CD14-positive monocyte (primary cell): ENCODE measurements at regions not wholly inside any gene's neighbourhood (a gene's known extent, or its start where the extent isn't known, plus 50 kb on each side); places are given as distances from the start of the nearest gene placed in this dataset.

Experiments used
- DNase-seq, 3 donors: peaks; one replicate each; pipeline ENCODE4 v3.0.0-alpha.2; 2011 to 2022
- H2AFZ ChIP-seq: 2 replicates; pipeline ENCODE4 v1.6.0; 2012; ENCODE audit warnings: mild to moderate bottlenecking, low read depth, low read length, inconsistent platforms; ENCODE audit not compliant: insufficient read depth, poor library complexity, severe bottlenecking
- H3K27ac ChIP-seq, 2 donors: 1 replicate in 1 of 2; 2 replicates in 1 of 2; pipeline ENCODE4 v1.5.1; 2012 to 2013; ENCODE audit warnings: low read length in 2 of 2, control low read depth in 1 of 2, inconsistent platforms in 1 of 2, low read depth in 1 of 2, mild to moderate bottlenecking in 1 of 2
- H3K27me3 ChIP-seq, 2 donors: one replicate each; pipeline versions ENCODE4 v1.6.0 to v1.6.1; 2011 to 2013; ENCODE audit warnings: low read length in 2 of 2; ENCODE audit not compliant: control insufficient read depth in 2 of 2, insufficient read depth in 2 of 2
- H3K36me3 ChIP-seq, 2 donors: replicated peaks in 1 of 2; 1 replicate in 1 of 2; 2 replicates in 1 of 2; pipeline versions ENCODE4 v1.5.1 to v1.6.1; 2012 to 2013; ENCODE audit warnings: low read length in 2 of 2, control low read depth in 1 of 2, inconsistent platforms in 1 of 2, mild to moderate bottlenecking in 1 of 2; ENCODE audit not compliant: insufficient read depth in 2 of 2, control insufficient read depth in 1 of 2
- H3K4me1 ChIP-seq, 2 donors: 1 replicate in 1 of 2; 2 replicates in 1 of 2; pipeline versions ENCODE4 v1.5.1 to v1.6.1; 2012 to 2013; ENCODE audit warnings: low read length in 2 of 2, control low read depth in 1 of 2, inconsistent platforms in 1 of 2, mild to moderate bottlenecking in 1 of 2, moderate library complexity in 1 of 2; ENCODE audit not compliant: insufficient read depth in 2 of 2, control insufficient read depth in 1 of 2
- H3K4me2 ChIP-seq: replicated peaks from 2 replicates; pipeline ENCODE3; 2012; ENCODE audit warnings: low read length, moderate library complexity, mild to moderate bottlenecking; ENCODE audit not compliant: poor library complexity, severe bottlenecking; ENCODE audit errors: extremely low read depth
- H3K4me3 ChIP-seq, 3 experiments: fragments of 200-600 bp in 1 of 3; sonication (generic) in 1 of 3; replicated peaks in 1 of 3; 1 replicate in 2 of 3; 2 replicates in 1 of 3; pipeline ENCODE4 v1.5.1; 2011 to 2013; ENCODE audit warnings: low read length in 3 of 3, mild to moderate bottlenecking in 3 of 3, control low read depth in 2 of 3, low read depth in 2 of 3, inconsistent platforms in 1 of 3, moderate library complexity in 1 of 3
- H3K79me2 ChIP-seq: 2 replicates; pipeline ENCODE4 v1.6.0; 2012; ENCODE audit warnings: mild to moderate bottlenecking, control low read depth, inconsistent platforms, low read length, moderate library complexity; ENCODE audit not compliant: insufficient read depth
- H3K9ac ChIP-seq: 2 replicates; pipeline ENCODE4 v1.6.0; 2017; ENCODE audit warnings: low read length, mild to moderate bottlenecking; ENCODE audit not compliant: insufficient read depth, poor library complexity, severe bottlenecking
- H3K9me3 ChIP-seq, 2 donors: replicated peaks in 1 of 2; 1 replicate in 1 of 2; 2 replicates in 1 of 2; pipeline versions ENCODE4 v1.5.1 to v1.6.1; 2012 to 2013; ENCODE audit warnings: low read length in 2 of 2, control low read depth in 1 of 2; ENCODE audit not compliant: control insufficient read depth in 1 of 2, insufficient read depth in 1 of 2
- H4K20me1 ChIP-seq: 2 replicates; pipeline ENCODE4 v1.6.0; 2012; ENCODE audit warnings: mild to moderate bottlenecking, low read length, control low read depth, moderate library complexity; ENCODE audit not compliant: insufficient read depth
- H3K27ac Mint-ChIP-seq, 7 donors: one replicate each; pipeline ENCODE4 v1.8.0; 2020; ENCODE audit warnings: mild to moderate bottlenecking in 7 of 7, mixed read lengths in 7 of 7, moderate library complexity in 6 of 7, inconsistent platforms in 2 of 7
- H3K27me3 Mint-ChIP-seq, 3 donors: one replicate each; pipeline ENCODE4 v1.8.0; 2021 to 2022; ENCODE audit warnings: low read depth in 3 of 3, mild to moderate bottlenecking in 3 of 3, mixed read lengths in 3 of 3, moderate library complexity in 3 of 3, inconsistent platforms in 1 of 3
- H3K36me3 Mint-ChIP-seq, 2 donors: one replicate each; pipeline ENCODE4 v1.8.0; 2020; ENCODE audit warnings: mixed read lengths in 2 of 2, inconsistent platforms in 1 of 2, mild to moderate bottlenecking in 1 of 2
- H3K4me1 Mint-ChIP-seq: one replicate; pipeline ENCODE4 v1.8.0; 2020; ENCODE audit warnings: mild to moderate bottlenecking, mixed read lengths
- H3K4me3 Mint-ChIP-seq, 2 donors: one replicate each; pipeline ENCODE4 v1.8.0; 2020; ENCODE audit warnings: mild to moderate bottlenecking in 2 of 2, mixed read lengths in 2 of 2, moderate library complexity in 1 of 2
- H3K9me3 Mint-ChIP-seq, 7 donors: one replicate each; pipeline ENCODE4 v1.8.0; 2020 to 2022; ENCODE audit warnings: mixed read lengths in 7 of 7, mild to moderate bottlenecking in 6 of 7, moderate library complexity in 6 of 7, inconsistent platforms in 2 of 7
- WGBS: methylation state at CpG from one replicate; pipeline ENCODE4 v1.1.5; 2013; ENCODE audit warnings: missing lambda C conversion rate; ENCODE audit not compliant: insufficient coverage; 5-methylcytosine and 5-hydroxymethylcytosine counted together
- intact Hi-C, 2 donors: fragments of 100-400 bp; cut with micrococcal nuclease; formaldehyde crosslinking; loops; one replicate each; pipeline versions ENCODE4 v1.15.0 to v1.15.1; 2023
- TF ChIP-seq, protein P1 (sequence below): fragments of 200-600 bp; IDR thresholded peaks from one replicate; pipeline ENCODE4 v1.8.0; 2022; ENCODE audit warnings: antibody characterized with exemption, mild to moderate bottlenecking

DNA sequence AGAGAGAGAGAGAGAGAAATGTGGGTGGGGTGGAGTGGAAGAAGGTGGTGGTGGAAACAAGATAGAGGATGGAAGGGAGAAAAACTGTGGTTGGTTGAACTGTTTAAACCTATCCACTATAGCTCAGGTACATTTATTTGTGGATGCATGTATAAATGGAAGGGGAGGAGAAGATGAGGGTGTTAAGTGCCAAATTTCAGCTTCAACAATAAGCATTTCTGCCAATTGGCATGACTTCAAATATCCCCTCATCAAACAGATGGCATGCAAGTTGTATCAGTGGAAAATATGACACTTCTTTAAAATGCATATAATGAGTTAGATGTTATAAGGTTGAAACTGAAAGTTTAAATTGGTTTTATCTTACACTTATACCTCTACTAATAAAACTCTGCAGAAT lies 216.1 kb downstream of the LMBRD1 start:
- no peak overlapping the region for H3K4me3 Mint-ChIP-seq
- peaks cover 0 to 2% (median 0%) of the 10 kb centered on the region in 7 donors for H3K9me3 Mint-ChIP-seq

DNA sequence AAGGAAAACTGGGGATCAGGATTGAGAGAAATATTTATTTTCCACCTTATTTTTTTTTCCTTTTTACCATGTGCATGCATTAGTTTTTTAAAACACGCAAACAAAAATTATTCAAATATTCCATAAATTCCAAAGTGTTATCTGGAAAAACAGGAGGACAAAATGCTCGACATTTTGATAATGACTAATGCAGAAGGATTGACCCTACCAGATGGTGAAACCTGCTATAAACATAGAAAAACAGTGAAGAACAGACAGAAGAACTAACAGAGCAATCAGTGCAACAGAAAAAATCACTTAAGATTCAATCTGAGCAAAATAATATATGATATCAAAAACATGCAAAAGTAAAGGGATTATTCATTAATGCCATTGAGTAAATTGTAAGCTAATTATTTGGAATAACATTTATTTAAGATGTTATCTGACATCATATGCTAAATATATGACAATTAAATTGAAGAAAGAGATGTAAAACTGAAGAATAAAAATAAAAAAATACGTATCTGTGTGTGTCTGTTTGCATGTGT lies 218.4 kb downstream of the LMBRD1 start:
- H3K9me3 ChIP-seq: no peaks in the 10 kb centered on the region
- Mint-ChIP-seq H3K4me1 (no peaks in the 10 kb centered on the region), H3K27ac (no peak overlapping the region), H3K9me3 (peaks cover 0 to 2% (median 0%) of the 10 kb centered on the region in 7 donors), H3K27me3 (peaks cover 0 to 2% (median 0%) of the 10 kb centered on the region in 3 donors), H3K36me3 (no peaks in the 10 kb centered on the region), H3K4me3 (no peak overlapping the region)
- H3K36me3 ChIP-seq: no peaks in the 10 kb centered on the region
- WGBS: 82% methylated on average over 3 of the region's 3 CpGs
- H4K20me1 ChIP-seq: no peaks in the 10 kb centered on the region
- H3K27me3 ChIP-seq: no peaks in the 10 kb centered on the region
- no peak overlapping the region for H3K9ac ChIP-seq
- H3K4me1 ChIP-seq: no peaks in the 10 kb centered on the region
- H3K27ac ChIP-seq: no peak overlapping the region
- H3K4me3 ChIP-seq: no peak overlapping the region
- intact Hi-C loops: no loop called here
- DNase-seq: no peak
- TF ChIP-seq, protein P1, sequence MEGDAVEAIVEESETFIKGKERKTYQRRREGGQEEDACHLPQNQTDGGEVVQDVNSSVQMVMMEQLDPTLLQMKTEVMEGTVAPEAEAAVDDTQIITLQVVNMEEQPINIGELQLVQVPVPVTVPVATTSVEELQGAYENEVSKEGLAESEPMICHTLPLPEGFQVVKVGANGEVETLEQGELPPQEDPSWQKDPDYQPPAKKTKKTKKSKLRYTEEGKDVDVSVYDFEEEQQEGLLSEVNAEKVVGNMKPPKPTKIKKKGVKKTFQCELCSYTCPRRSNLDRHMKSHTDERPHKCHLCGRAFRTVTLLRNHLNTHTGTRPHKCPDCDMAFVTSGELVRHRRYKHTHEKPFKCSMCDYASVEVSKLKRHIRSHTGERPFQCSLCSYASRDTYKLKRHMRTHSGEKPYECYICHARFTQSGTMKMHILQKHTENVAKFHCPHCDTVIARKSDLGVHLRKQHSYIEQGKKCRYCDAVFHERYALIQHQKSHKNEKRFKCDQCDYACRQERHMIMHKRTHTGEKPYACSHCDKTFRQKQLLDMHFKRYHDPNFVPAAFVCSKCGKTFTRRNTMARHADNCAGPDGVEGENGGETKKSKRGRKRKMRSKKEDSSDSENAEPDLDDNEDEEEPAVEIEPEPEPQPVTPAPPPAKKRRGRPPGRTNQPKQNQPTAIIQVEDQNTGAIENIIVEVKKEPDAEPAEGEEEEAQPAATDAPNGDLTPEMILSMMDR: no peak
- no peak overlapping the region for H2AFZ ChIP-seq
- no peak overlapping the region for H3K4me2 ChIP-seq
- no peaks in the 10 kb centered on the region for H3K79me2 ChIP-seq

More for the DNA sequence above, 216.1 kb downstream of the LMBRD1 start:
- no peaks in the 10 kb centered on the region for H3K27me3 ChIP-seq
- H2AFZ ChIP-seq: no peak overlapping the region
- H3K4me2 ChIP-seq: no peak overlapping the region
- H4K20me1 ChIP-seq: no peaks in the 10 kb centered on the region
- intact Hi-C loops: no loop called here
- TF ChIP-seq, protein P1: no peak
- no peak for DNase-seq
- H3K79me2 ChIP-seq: no peaks in the 10 kb centered on the region
- no peak overlapping the region for H3K27ac ChIP-seq
- H3K36me3 Mint-ChIP-seq: no peaks in the 10 kb centered on the region
- peaks cover 2% of the 10 kb centered on the region for H3K4me1 Mint-ChIP-seq
- no peak overlapping the region for H3K27ac Mint-ChIP-seq
- H3K4me3 ChIP-seq: no peak overlapping the region
- no peaks in the 10 kb centered on the region for H3K4me1 ChIP-seq
- H3K27me3 Mint-ChIP-seq: peaks cover 0 to 2% (median 0%) of the 10 kb centered on the region in 3 donors
- H3K36me3 ChIP-seq: no peaks in the 10 kb centered on the region
- no peaks in the 10 kb centered on the region for H3K9me3 ChIP-seq
- no peak overlapping the region for H3K9ac ChIP-seq
